AG04450 (cell line): ENCODE measurements at regions not wholly inside any gene's neighbourhood (a gene's known extent, or its start where the extent isn't known, plus 50 kb on each side); places are given as distances from the start of the nearest gene placed in this dataset.

Source experiments
- CTCF ChIA-PET: fragments of 300-600, 350-600 bp; formaldehyde crosslinking; extraction: SDS; loops from one replicate; lab custom pipeline; 2022; ENCODE audit warnings: antibody characterized with exemption, inconsistent platforms; lab: Charles Lee
- POLR2A ChIA-PET: fragments of 350-600 bp; formaldehyde crosslinking; extraction: SDS; loops from one replicate; lab custom pipeline; 2021; ENCODE audit warnings: antibody characterized with exemption, inconsistent platforms; lab: Yijun Ruan, JAX
- DNase-seq: peaks from one replicate; pipeline ENCODE4 v3.0.0-alpha.2; 2011; ENCODE audit warnings: low read depth, low spot score
- H3K27ac ChIP-seq: one replicate; pipeline ENCODE4 v1.5.1; 2012; ENCODE audit warnings: low read depth, low read length, control low read depth
- H3K27me3 ChIP-seq: one replicate; pipeline ENCODE4 v1.6.0; 2012; ENCODE audit warnings: low read length; ENCODE audit not compliant: control insufficient read depth, insufficient read depth
- H3K4me3 ChIP-seq: 2 replicates; pipeline ENCODE4 v1.5.1; 2011; ENCODE audit warnings: mild to moderate bottlenecking, low read depth, low read length, control low read depth
- H3K9me3 ChIP-seq: 2 replicates; pipeline ENCODE4 v1.5.1; 2012; ENCODE audit warnings: low read length; ENCODE audit not compliant: control insufficient read depth, insufficient read depth
- TF ChIP-seq, protein P1 (sequence below): IDR thresholded peaks from 2 replicates; pipeline ENCODE4 v1.5.1; 2011; ENCODE audit warnings: low read depth, low read length, control low read depth, inconsistent platforms

GRCh38 chr9:81532251-81532650 lies 157.1 kb downstream of the TLE1 start:
- Histone ChIP-seq H3K9me3 (no peaks in the 10 kb centered on the region; the same call in 1 of the 2 replicates), H3K27ac (no peak overlapping the region), H3K27me3 (no peaks in the 10 kb centered on the region), H3K4me3 (no peak overlapping the region)
- ChIA-PET POLR2A (no interaction called here), CTCF (interaction anchor here (0.7 to 1.0 kb wide), 2 partner anchors 141 to 446 kb away, joined by 3 to 10 read pairs; no protein-coding TSS in a partner anchor)
- DNase-seq, result no peak
- TF ChIP-seq, protein P1, sequence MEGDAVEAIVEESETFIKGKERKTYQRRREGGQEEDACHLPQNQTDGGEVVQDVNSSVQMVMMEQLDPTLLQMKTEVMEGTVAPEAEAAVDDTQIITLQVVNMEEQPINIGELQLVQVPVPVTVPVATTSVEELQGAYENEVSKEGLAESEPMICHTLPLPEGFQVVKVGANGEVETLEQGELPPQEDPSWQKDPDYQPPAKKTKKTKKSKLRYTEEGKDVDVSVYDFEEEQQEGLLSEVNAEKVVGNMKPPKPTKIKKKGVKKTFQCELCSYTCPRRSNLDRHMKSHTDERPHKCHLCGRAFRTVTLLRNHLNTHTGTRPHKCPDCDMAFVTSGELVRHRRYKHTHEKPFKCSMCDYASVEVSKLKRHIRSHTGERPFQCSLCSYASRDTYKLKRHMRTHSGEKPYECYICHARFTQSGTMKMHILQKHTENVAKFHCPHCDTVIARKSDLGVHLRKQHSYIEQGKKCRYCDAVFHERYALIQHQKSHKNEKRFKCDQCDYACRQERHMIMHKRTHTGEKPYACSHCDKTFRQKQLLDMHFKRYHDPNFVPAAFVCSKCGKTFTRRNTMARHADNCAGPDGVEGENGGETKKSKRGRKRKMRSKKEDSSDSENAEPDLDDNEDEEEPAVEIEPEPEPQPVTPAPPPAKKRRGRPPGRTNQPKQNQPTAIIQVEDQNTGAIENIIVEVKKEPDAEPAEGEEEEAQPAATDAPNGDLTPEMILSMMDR, result no peak

- no peak overlapping the region for H3K27ac ChIP-seq
- no peak for DNase-seq
- TF ChIP-seq, protein P1, result no peak
- H3K4me3 ChIP-seq, result no peak overlapping the region
- H3K9me3 ChIP-seq, result no peaks in the 10 kb centered on the region; the same call in 1 of the 2 replicates
- ChIA-PET POLR2A (no interaction called here), CTCF (interaction anchor here (0.7 to 1.0 kb wide), 3 partner anchors 11 to 445 kb away, joined by 3 to 10 read pairs (median 3); no protein-coding TSS in a partner anchor)
- H3K27me3 ChIP-seq, result no peaks in the 10 kb centered on the region
Observed at GRCh38 chr9:81531511-81531910, 157.8 kb downstream of the TLE1 start.

DNA sequence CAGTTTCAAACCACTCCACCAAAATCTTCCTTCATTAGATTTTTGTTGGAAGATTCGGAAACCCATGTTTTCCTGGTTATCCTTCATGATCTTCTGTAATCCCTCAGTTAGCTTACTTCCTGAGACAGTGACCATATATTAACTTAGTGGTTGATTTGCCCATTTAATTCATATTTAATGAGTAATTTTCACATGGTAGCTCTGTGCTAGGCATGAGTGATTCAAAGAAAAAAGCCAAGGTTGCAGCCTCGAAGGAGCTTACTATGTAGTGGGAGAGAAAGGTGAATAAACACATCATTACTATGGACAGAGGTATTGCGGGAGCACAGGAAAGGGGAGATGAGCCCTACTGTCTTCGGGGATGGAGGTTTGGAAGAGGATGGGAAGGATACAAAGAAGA lies 158.5 kb downstream of the TLE1 start:
- ChIA-PET POLR2A (no interaction called here), CTCF (interaction anchor here (0.7 kb wide), 1 partner anchor 10 kb away, joined by 3 read pairs; no protein-coding TSS in a partner anchor)
- DNase-seq, result no peak
- no peak overlapping the region for H3K27ac ChIP-seq
- no peaks in the 10 kb centered on the region for H3K27me3 ChIP-seq
- no peaks in the 10 kb centered on the region; the same call in 1 of the 2 replicates for H3K9me3 ChIP-seq
- H3K4me3 ChIP-seq, result no peak overlapping the region
- TF ChIP-seq, protein P1, result no peak

GRCh38 chr9:81530310-81530810 lies 159.0 kb downstream of the TLE1 start:
- ChIA-PET CTCF (no interaction called here), POLR2A (no interaction called here)
- no peak for DNase-seq
- Histone ChIP-seq H3K9me3 (no peaks in the 10 kb centered on the region; the same call in 1 of the 2 replicates), H3K4me3 (no peak overlapping the region), H3K27ac (no peak overlapping the region), H3K27me3 (no peaks in the 10 kb centered on the region)
- TF ChIP-seq, protein P1, result no peak

- TF ChIP-seq, protein P1, result no peak
- no peaks in the 10 kb centered on the region for H3K27me3 ChIP-seq
- H3K4me3 ChIP-seq, result no peak overlapping the region
- ChIA-PET POLR2A (no interaction called here), CTCF (no interaction called here)
- H3K27ac ChIP-seq, result no peak overlapping the region
- H3K9me3 ChIP-seq, result no peaks in the 10 kb centered on the region; the same call in 1 of the 2 replicates
- no peak for DNase-seq
Observed at GRCh38 chr9:81529556-81530193, 159.7 kb downstream of the TLE1 start.
